NT2/D1 (cell line): ENCODE measurements at regions not wholly inside any gene's neighbourhood (a gene's known extent, or its start where the extent isn't known, plus 50 kb on each side); places are given as distances from the start of the nearest gene placed in this dataset.

Experiments used
- SUZ12 ChIP-seq: IDR thresholded peaks from 2 replicates; pipeline ENCODE4 v1.6.1; 2011; ENCODE audit not compliant: insufficient read length, insufficient read depth; ENCODE audit errors: extremely low read depth
- YY1 ChIP-seq: IDR thresholded peaks from 2 replicates; pipeline ENCODE4 v1.6.1; 2011; ENCODE audit not compliant: insufficient read length, insufficient read depth
- ZNF274 ChIP-seq: IDR thresholded peaks from 2 replicates; pipeline ENCODE4 v1.6.1; 2011; ENCODE audit warnings: mild to moderate bottlenecking, low read depth, low read length

- no peak for TF ChIP-seq SUZ12
- TF ChIP-seq YY1: no peak
- no peak for TF ChIP-seq ZNF274
Measured at GRCh38 chr12:33006106-33006505, 109.5 kb upstream of the PKP2 start.
